ENCODE measurements at regions not wholly inside any gene's neighbourhood (a gene's known extent, or its start where the extent isn't known, plus 50 kb on each side); places are given as distances from the start of the nearest gene placed in this dataset.

- DNase-seq (ENCODE audit: low spot score) = no peak
- TF ChIP-seq CTCF (IDR thresholded peaks at IDR 0.05; ENCODE audit: borderline replicate concordance, control extremely low read depth, extremely low read depth, insufficient read depth, missing control alignments) = no peak
- in situ Hi-C loops (cut with MboI; ENCODE audit: low sequenced_read_pairs, unreplicated experiment) = no loop called here
These were observed 137.0 kb upstream of the XPO1 start for GRCh38 chr2:61675204-61675603.

- in situ Hi-C loops (cut with MboI; ENCODE audit: low sequenced_read_pairs, unreplicated experiment) = no loop called here
- DNase-seq (ENCODE audit: low spot score) = no peak
- TF ChIP-seq CTCF (IDR thresholded peaks at IDR 0.05; ENCODE audit: borderline replicate concordance, control extremely low read depth, extremely low read depth, insufficient read depth, missing control alignments) = no peak
These were observed 133.6 kb upstream of the XPO1 start for GRCh38 chr2:61671561-61672315.

- peak; percentile 43 for DNase-seq (ENCODE audit: low spot score)
- TF ChIP-seq CTCF (IDR thresholded peaks at IDR 0.05; ENCODE audit: borderline replicate concordance, control extremely low read depth, extremely low read depth, insufficient read depth, missing control alignments) = no peak
- in situ Hi-C loops (cut with MboI; ENCODE audit: low sequenced_read_pairs, unreplicated experiment) = no loop called here
These were observed 132.7 kb upstream of the XPO1 start for GRCh38 chr2:61670591-61671501.

GRCh38 chr2:61664190-61664589 is 126.0 kb upstream of the XPO1 start:
- no peak for DNase-seq (ENCODE audit: low spot score)
- in situ Hi-C loops (cut with MboI; ENCODE audit: low sequenced_read_pairs, unreplicated experiment) = no loop called here
- TF ChIP-seq CTCF (IDR thresholded peaks at IDR 0.05; ENCODE audit: borderline replicate concordance, control extremely low read depth, extremely low read depth, insufficient read depth, missing control alignments) = no peak

- in situ Hi-C loops (cut with MboI; ENCODE audit: low sequenced_read_pairs, unreplicated experiment) = no loop called here
- TF ChIP-seq CTCF (IDR thresholded peaks at IDR 0.05; ENCODE audit: borderline replicate concordance, control extremely low read depth, extremely low read depth, insufficient read depth, missing control alignments) = no peak
These were observed 124.8 kb upstream of the XPO1 start for GRCh38 chr2:61662990-61663389.

GRCh38 chr2:61660511-61661388 is 122.6 kb upstream of the XPO1 start:
- in situ Hi-C loops (cut with MboI; ENCODE audit: low sequenced_read_pairs, unreplicated experiment) = no loop called here
- no peak for TF ChIP-seq CTCF (IDR thresholded peaks at IDR 0.05; ENCODE audit: borderline replicate concordance, control extremely low read depth, extremely low read depth, insufficient read depth, missing control alignments)
- DNase-seq (ENCODE audit: low spot score) = no peak

More at GRCh38 chr2:61662990-61663389, 124.8 kb upstream of the XPO1 start:
- no peak for DNase-seq (ENCODE audit: low spot score)

Measured in GM13976 (cell line).